NCI-H128 (cell line): ENCODE measurements at regions not wholly inside any gene's neighbourhood (a gene's known extent, or its start where the extent isn't known, plus 50 kb on each side); places are given as distances from the start of the nearest gene placed in this dataset.
"Not testable (repeated sequence)": the region's sequence is repeated elsewhere in the genome, so short reads cannot be mapped to it uniquely, and the experiment has no call there.

ENCODE experiments used
- DNase-seq: peaks from one replicate; lab custom pipeline; 2025; ENCODE audit not compliant: unreplicated experiment; lab: John Stamatoyannopoulos, UW

DNA sequence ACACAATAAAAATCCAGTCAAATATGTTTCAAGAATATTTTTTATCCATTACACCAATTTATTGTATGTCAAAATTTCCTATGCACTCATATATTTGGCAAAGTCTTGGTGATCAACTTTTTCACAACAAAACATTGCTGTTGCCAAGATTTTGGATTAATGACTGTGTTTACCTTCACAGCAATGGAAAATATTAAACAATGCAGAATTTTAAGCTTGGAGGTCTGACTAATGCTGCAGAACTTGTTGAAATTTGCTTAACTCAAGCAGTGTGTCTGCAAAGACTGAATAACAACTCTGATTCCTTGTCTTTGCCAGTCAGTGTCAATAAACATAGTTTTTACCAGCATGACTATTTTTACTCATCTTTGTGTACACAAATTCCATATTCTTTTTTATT is 336.4 kb downstream of the CCER1 start:
- DNase-seq: no peak

DNA sequence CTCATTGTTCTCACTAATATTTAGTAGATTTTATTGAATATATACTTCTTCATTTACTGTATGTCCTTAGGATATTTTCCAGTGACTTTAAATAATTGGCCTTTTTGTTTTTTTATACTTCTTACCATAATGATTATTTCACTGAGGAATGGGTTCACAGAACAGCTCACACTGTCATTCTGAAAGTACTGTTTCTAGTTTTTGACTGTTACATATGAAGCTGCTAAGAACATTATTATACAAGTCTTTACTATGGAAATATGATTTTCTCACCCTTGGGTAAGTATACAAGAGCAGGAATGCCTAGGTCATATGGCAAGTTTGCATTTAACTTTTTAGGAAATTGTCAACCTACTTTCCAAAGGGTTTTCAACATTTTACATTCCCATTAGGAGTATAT is 343.1 kb downstream of the CCER1 start:
- DNase-seq: no peak

DNA sequence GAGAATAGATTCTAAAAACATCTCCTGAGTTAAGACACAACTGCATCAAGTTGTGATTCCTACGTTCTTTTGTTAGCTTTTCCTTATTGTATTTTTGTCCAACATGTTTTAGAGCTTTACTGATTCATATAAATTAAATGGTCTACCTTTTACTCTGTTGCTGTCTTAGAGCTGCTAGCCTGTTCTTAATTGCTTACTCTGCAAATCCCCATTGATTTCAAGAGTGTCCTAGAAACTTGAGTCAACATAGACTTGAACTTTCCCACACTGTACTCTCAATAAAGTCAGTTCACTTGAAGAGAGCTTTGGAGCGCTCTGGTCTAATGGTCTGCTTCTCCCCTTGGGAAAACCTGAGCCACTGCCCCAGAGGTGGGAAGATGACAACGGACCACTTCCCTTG is 343.9 kb downstream of the CCER1 start:
- DNase-seq: no peak

DNA sequence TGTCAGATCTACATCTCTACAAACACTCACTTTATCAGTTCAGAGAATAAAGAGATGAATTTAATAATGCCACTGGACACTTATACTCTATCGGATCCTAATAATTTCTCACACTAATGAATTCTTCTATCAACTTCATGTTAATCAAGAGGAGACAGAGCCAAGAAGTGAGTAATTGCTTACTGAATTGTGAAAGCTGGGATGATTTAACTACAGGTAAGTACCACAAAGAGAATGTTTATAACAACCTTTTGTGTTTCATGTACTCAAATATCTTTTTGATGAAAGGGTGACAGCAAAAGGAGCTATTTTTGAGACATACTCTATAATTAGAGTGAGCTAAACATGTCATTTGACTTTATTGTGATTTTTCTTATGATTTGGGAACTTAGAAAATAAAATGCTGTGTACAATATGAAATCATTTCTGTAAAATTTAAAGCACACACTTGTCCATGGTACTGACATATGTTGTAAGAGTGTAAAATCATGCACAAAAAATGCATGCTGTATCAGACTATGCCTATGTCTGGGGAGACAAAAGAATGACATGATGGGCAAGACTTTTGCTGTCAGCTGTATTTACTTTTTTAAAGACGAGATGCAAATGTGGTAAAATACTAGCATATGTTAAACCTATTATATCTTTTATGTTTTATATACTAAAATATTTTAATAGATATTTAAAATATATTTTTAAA is 361.2 kb downstream of the CCER1 start:
- DNase-seq: no peak

DNA sequence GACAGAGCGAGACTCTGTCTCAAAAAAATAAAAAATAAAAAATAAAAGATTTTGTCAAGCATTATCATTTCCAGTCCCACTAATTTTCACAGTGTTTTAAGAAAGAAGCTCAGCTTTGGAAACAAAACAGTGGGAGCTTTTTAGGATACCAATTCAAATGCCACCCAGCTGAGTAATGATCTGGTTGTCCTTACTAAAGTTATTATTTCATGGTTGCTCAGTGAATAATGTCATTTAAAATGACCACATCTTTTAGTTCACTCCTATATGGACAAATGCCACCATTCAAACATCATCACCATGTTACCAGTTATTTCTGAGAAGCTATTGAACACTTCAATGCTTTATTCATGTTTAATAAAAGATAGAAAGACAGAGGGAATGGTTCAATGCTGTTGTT is 365.0 kb downstream of the CCER1 start:
- DNase-seq: no peak

DNA sequence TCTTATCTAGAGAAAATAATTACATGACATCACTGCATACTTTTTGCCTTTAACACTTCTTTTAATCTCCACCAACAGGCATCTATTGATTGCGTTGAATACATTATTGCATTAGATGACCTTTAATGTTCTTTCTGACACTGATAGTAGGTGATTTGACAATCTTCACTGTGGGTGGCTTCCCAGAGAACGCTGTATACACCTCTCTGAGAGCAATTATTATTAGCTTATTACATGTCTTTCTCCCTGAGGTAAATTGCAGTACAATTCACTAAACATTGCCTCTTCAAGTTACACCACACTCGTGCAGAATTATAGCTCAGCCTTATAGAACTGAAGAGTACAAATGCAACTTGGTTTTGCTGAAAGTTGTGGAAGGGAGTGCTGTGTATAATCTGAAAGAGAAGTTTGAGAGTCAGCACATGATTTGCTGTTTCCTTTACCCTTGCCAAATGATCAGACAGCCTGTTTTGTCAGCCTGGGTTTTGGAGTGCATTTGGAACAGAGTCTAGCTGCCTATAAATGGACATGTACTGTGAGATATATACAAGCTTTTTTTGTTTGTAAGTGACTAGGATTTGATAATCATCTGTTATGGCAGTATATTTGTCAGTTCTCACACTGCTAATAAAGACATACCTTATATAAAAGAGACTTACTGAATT is 369.2 kb downstream of the CCER1 start:
- no peak for DNase-seq

DNA sequence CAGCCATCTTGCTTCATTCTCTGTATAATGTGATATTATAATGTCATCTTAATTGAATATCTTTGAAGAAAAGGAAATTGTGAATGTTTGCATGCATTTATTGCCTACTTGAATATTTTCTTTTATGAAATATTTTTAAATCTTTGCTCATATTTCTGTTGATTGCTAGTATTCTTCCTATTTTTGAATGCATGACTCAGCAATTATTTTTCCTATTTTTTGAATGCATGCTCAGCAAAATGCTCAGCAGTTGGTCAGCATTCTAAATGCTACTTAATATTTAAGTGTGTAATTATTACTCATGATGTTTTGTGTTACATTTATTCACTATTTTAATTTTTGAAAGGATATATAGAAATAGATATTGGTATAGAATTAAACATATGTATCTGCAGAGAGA is 378.3 kb downstream of the CCER1 start:
- DNase-seq: no peak

DNA sequence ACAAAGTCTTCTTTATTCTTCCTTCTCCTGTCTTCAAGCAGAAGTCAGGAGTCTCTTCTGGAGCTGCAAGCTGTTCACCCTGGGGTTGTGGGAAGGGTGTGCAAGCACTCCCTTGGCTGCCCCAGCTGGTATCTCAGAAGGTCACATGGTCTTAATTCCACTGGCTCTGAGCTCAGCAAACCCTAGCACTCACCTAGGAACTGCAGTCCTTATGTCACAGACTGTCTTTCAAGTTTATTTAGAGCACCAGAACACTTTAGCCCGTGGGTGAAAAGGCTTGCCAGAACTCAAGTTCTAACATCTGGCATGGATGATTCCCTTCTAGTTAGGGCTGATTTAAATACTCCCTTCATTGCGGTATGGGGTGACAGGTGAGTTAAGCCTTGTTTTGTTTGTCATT is 379.0 kb downstream of the CCER1 start:
- DNase-seq: no peak

DNA sequence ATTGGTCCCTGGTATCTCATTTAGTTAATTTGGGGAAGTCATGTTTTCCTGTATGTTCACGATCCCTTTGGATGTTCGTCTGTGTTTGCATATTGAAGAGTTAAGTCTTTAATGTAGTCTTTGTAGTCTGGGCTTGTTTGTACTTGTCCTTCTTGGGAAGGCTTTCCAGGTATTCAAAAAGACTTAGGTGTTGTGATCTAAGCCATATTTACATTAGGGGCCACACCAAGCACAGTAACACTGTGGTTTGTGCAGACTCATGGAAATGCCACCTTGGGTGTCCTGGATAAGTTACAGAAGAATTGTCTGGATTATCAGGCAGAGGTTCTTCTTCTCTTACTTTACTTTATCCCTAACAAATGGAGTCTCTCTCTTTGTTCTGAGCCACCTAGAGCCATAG is 380.3 kb downstream of the CCER1 start:
- DNase-seq: no peak

DNA sequence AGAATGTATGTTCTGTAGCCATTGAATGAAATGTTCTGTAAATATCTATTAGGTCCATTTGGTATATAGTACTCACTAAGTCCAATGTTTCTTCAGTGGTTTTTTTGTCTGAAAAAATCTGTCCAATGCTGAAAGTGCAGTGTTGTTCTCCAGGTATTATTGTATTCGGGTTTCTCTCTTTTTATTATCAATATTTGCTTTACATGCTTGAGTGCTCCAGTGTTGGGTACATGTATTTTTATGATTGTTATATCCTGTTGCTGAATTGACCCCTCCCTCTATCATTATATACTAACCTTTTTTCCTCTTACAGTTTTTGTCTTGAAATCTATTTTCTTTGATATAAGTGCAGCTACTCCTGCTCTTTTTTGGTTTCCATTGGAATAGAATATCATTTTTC is 382.2 kb downstream of the CCER1 start:
- DNase-seq: no peak

DNA sequence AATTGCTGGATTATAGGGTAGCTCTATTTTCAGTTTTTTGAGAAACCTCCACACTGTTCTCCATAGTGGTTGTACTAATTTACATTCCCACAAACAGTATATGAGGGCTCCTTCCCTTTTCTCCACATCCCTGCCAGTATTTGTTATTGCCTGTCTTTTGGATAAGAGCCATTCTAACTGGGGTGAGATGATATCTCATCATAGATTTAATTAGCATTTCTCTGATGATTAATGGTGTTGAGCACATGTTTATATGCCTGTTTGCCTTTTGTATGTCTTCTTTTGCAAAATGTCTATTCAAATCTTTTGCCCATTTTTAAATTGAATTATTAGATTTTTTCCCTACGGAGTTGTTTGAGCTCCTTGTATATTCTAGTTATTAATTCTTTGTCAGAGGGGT is 385.3 kb downstream of the CCER1 start:
- no peak for DNase-seq

DNA sequence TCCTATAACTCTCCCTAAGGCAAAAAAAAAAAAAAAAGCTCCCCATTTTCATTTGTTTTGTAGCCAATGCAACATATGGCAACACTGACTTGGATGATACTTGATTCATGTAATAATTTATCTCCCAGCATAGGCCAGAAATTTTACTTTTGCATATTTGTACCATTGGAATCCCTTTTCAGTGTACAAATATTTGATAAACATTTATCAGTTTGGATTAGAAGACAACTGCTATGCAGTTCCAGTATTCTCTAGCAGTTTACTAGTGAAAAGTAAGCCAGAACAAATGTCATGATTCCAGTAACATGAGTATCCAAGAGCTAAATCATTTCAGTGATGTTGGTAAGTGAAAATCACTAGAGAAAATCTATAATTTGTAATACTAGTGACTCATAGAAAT is 392.3 kb downstream of the CCER1 start:
- DNase-seq: no peak

DNA sequence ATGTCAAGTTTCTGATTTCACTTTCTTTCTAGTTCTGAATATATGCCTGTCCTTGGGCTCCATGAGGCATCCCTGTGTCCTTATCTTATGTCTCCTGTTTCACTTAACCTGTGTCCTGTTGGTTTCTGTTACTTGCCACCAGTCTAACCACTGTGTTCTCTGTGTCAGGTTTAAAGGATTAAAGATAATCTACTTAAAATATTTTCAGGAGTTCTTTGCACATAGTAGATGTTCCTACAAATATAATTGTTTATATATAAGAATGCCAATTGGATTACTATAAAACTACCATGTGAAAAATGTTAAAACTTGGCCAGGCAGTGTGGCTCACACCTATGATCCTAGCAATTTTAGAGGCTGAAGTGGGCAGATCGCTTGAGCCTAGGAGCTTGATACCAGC is 406.4 kb downstream of the CCER1 start:
- no peak for DNase-seq

DNA sequence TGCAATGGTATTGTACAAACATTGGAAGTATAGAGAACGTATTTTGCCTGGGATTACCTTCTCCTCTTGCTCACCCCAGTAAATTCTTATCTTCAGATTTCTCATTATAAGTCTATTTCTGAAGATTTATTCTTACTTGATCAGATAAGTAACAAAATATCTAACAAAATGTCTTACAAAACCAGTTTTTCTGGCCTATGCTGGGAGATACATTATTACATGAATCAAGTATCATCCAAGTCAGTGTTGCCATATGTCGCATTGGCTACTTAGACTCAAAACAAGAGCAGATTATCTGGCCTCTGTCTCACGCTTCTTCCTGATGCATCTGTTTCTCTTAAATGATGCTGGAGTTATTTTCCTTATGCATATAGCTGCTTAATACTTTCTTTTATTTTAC is 408.5 kb downstream of the CCER1 start:
- no peak for DNase-seq

DNA sequence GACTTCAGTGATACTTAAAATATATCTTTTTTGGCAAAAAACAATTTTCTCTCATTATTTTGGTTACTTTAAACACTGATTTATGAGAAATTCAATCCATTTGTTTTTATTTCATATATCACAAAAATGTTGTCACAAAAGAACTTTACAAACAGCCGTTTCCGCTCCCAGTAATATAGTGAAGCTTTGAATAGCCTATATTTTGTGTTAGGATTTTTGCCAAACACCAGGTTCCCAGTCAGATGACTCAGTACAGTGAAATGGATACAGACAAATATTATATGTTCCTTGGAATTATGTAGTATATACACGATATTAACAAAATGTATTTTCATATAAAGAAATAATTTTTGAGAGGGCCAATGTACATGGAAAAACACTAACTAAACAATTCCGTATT is 411.1 kb downstream of the CCER1 start:
- no peak for DNase-seq

DNA sequence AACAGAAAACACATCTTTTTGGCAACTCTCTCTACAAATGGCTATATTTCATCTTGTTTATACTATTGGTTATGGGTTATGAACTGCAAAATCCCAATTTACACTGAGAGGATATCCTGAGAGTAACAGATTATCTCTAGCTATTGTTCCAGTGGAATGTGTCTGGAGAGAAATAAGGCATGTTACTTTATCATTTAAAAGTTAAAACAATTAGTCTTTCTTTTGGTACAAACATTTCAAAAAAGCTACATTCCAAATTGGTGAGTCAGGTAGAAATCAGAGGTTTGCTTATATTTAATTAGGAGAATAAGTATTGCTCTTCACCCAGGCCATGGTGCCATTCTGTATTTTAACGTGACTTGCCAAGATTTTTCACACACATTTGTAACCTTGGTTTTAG is 411.6 kb downstream of the CCER1 start:
- DNase-seq: no peak

DNA sequence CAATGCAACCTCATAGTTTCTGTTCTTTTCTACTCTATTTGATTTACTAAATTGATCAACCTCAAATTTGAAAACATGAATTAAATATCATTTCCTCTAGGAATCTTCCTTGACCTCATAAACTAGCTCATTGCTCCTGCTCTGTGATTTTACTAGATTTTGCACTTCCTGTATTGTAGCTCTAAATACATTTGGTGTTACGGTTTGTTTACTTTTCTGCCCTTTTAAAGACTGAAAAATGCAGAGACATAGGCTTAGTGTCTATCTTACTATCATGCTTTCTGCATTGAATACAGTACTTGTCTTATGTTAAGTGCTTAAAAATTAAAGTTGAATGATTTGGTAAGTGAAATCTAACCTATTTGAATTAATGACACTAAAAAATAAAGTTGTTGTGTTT is 412.1 kb downstream of the CCER1 start:
- DNase-seq: not testable (repeated sequence)

DNA sequence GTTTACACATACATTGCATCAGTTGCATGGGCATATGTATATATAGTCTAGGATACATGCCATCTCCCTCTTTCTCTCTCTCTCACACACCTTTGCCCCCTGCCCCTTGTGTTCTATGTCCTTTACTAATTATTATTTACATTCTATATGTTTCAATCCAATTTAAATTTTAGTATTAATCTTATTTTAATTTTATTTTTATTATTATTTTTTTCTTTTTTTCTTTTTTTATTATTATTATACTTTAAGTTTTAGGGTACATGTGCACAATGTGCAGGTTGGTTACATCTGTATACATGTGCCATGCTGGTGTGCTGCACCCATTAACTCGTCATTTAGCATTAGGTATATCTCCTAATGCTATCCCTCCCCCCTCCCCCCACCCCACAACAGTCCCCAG is 421.1 kb downstream of the CCER1 start:
- not testable (repeated sequence) for DNase-seq

DNA sequence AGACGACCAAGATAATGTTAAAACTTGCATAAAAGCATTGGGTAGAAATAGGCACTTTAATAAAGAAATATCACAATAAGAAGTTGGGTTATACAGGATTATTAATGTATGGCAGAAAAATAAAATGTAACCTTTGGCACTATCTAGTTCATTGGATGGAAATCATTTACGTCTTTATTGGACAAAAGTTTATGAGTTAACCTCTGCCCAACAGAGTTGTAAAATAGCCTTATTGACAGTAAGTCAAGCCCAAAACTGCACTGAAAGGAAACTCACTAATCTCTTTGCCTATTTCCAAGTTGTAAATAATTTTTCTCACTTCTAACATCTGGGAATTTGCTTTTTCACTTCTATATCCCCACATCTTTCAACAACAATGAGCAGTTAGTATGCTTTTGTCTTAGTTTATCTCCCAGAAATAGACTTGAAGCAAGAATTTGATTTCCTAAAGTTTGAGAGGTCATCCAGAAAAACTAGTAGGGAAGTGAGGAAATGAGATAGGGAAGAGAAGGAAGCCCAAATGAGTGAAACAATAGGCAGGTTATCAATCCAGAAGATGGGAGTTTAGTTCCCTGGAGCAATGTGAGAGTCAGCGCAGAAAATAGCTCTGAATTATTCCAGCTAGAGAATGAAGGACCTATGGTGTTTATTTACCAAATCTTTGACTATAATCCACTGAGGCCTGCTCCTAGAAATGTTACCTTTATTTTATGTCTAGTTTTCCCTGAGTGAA is 434.8 kb downstream of the CCER1 start:
- DNase-seq: no peak

DNA sequence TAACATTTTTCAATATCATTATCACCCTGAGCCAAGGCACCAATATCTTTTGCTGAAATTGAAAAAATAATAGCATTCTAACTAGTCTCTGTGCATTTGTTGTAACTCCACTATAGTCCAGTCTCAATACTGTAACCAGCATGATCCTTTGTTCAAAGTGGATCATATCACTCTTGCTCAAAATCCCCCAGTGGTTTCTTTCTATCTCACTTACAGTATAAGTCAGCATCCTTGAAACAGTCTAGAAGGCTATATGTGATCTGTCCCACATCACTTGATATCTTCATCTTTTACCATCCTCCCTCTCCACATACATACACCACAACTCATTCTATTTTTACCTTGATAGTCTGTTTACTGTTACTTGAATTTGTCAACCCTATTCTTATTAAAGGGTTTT is 435.7 kb downstream of the CCER1 start:
- DNase-seq: no peak

DNA sequence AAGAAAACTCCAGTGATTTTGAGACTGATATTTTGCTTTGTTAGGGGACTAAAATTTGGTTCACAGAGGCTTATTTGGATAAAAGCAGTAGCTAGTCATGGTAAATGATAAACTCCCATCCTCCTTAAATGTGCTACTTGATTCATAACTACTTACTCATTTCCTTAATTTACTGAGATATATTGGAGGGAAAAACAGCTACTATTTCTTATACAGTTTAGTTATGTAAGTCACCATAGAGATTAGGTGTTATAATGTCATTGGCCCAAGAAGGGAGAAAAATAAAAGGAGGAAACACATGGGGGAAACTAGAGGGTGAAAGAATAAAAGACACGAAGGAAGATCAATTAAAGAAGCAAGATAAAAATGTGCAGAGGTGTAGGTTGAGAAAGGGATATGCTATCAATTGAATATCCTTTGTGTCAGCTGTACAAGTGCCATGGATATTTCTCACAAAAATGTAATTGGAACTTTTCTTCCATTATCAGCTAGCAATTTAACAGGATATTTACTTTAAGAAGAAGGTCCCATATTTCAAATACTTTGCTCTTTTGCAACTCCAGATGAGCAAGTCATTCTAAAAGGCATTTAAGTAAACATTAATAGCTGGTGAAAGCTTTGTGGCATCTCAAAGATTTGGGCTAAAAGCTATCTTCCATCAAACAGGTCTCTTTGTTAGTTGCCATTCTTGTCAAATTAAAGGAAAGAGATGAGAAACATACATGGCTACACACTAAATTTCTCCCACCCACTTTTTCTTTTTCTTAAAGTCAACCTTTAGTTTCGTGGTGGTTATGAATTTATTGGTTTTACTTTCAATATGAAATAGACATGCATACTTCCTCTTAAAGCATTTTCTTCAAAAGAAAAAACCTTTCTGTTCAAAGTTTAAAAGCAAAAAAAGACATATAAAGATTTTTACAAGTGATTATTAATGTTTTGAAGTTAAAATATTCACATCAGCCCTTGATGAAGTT is 439.5 kb downstream of the CCER1 start:
- no peak for DNase-seq
